ENCODE measurements at regions not wholly inside any gene's neighbourhood (a gene's known extent, or its start where the extent isn't known, plus 50 kb on each side); places are given as distances from the start of the nearest gene placed in this dataset.

- no peak for DNase-seq (ENCODE audit: low read depth)
Observed at GRCh38 chr11:2083411-2083810, 55.8 kb downstream of the IGF2 start.

- DNase-seq (ENCODE audit: low read depth): peak; percentile 79
Observed at GRCh38 chr11:2077061-2077802, 62.0 kb downstream of the IGF2 start.

- DNase-seq (ENCODE audit: low read depth): no peak
Observed at GRCh38 chr11:2076441-2076840, 62.7 kb downstream of the IGF2 start.

GRCh38 chr11:2074266-2074825 lies 64.8 kb downstream of the IGF2 start:
- no peak for DNase-seq (ENCODE audit: low read depth)

GRCh38 chr11:2072551-2073261 lies 66.5 kb downstream of the IGF2 start:
- peak; percentile 13 for DNase-seq (ENCODE audit: low read depth)

- no peak for DNase-seq (ENCODE audit: low read depth)
Observed at GRCh38 chr11:2071748-2072385, 67.3 kb downstream of the IGF2 start.
